Naive thymus-derived CD4-positive, alpha-beta T cell (primary cell): ENCODE measurements at regions not wholly inside any gene's neighbourhood (a gene's known extent, or its start where the extent isn't known, plus 50 kb on each side); places are given as distances from the start of the nearest gene placed in this dataset.
"Not testable (repeated sequence)": the region's sequence is repeated elsewhere in the genome, so short reads cannot be mapped to it uniquely, and the experiment has no call there.

Experiments used
- ATAC-seq: fragments of 150-1000 bp; cut with Tn5 transposase; 2 replicates; pipeline ENCODE4 v1.10.0; 2021; ENCODE audit warnings: mild to moderate bottlenecking, moderate library complexity
- CTCF ChIA-PET: fragments of 350-600 bp; sonication (Branson Sonifier 250); formaldehyde crosslinking; loops from one replicate; lab custom pipeline; 2021; ENCODE audit warnings: antibody characterized with exemption; lab: Charles Lee
- POLR2A ChIA-PET: fragments of 350-600 bp; sonication (Branson Sonifier 250); formaldehyde crosslinking; loops from one replicate; lab custom pipeline; 2021; ENCODE audit warnings: antibody characterized with exemption, inconsistent platforms; lab: Charles Lee
- DNase-seq, 9 donors: peaks; one replicate each; pipeline versions ENCODE4 v3.0.0 to v3.0.0-alpha.2; 2020 to 2022; ENCODE audit warnings: mixed read lengths in 1 of 9
- H3K27ac ChIP-seq: one replicate; pipeline ENCODE4 v1.7.0; 2013; ENCODE audit warnings: mild to moderate bottlenecking, low read depth, low read length, moderate library complexity
- H3K27me3 ChIP-seq, 2 donors: one replicate each; pipeline ENCODE4 v1.7.0; 2013; ENCODE audit warnings: low read length in 2 of 2, mild to moderate bottlenecking in 2 of 2, moderate library complexity in 2 of 2; ENCODE audit not compliant: control insufficient read depth in 2 of 2, insufficient read depth in 2 of 2
- H3K36me3 ChIP-seq, 3 experiments: 1 replicate in 2 of 3; 2 replicates in 1 of 3; pipeline ENCODE4 v1.7.0; 2013; ENCODE audit warnings: low read length in 3 of 3, mild to moderate bottlenecking in 3 of 3, moderate library complexity in 1 of 3; ENCODE audit not compliant: insufficient read depth in 3 of 3, control insufficient read depth in 2 of 3
- H3K4me1 ChIP-seq, 2 donors: one replicate each; pipeline ENCODE4 v1.7.0; 2013; ENCODE audit warnings: low read length in 2 of 2, mild to moderate bottlenecking in 2 of 2, moderate library complexity in 1 of 2; ENCODE audit not compliant: control insufficient read depth in 2 of 2, insufficient read depth in 2 of 2
- H3K4me3 ChIP-seq: 2 replicates; pipeline ENCODE4 v1.7.0; 2013; ENCODE audit warnings: mild to moderate bottlenecking, low read length
- H3K9me3 ChIP-seq, 3 experiments: 1 replicate in 2 of 3; 2 replicates in 1 of 3; pipeline ENCODE4 v1.7.0; 2013; ENCODE audit warnings: low read length in 3 of 3; ENCODE audit not compliant: control insufficient read depth in 2 of 3
- H3K27ac Mint-ChIP-seq, 9 donors: one replicate each; pipeline ENCODE4 v1.8.0; 2020 to 2022; ENCODE audit warnings: mixed read lengths in 9 of 9, mild to moderate bottlenecking in 8 of 9, moderate library complexity in 5 of 9, inconsistent platforms in 2 of 9
- H3K27me3 Mint-ChIP-seq, 5 donors: one replicate each; pipeline ENCODE4 v1.8.0; 2021 to 2022; ENCODE audit warnings: mixed read lengths in 5 of 5, mild to moderate bottlenecking in 1 of 5
- H3K36me3 Mint-ChIP-seq, 5 donors: one replicate each; pipeline ENCODE4 v1.8.0; 2020 to 2022; ENCODE audit warnings: mixed read lengths in 5 of 5, mild to moderate bottlenecking in 3 of 5, inconsistent platforms in 1 of 5
- H3K4me1 Mint-ChIP-seq, 7 donors: one replicate each; pipeline ENCODE4 v1.8.0; 2020 to 2022; ENCODE audit warnings: mixed read lengths in 7 of 7, mild to moderate bottlenecking in 3 of 7, inconsistent platforms in 1 of 7
- H3K4me3 Mint-ChIP-seq, 10 donors: one replicate each; pipeline ENCODE4 v1.8.0; 2020 to 2022; ENCODE audit warnings: mild to moderate bottlenecking in 10 of 10, mixed read lengths in 10 of 10, moderate library complexity in 6 of 10, inconsistent platforms in 2 of 10
- H3K9me3 Mint-ChIP-seq, 11 donors: one replicate each; pipeline ENCODE4 v1.8.0; 2020 to 2022; ENCODE audit warnings: mixed read lengths in 11 of 11, mild to moderate bottlenecking in 4 of 11, inconsistent platforms in 1 of 11, moderate library complexity in 1 of 11
- intact Hi-C, 2 donors: fragments of 100-400 bp; cut with micrococcal nuclease; formaldehyde crosslinking; loops; one replicate each; pipeline ENCODE4 v1.15.1; 2023

DNA sequence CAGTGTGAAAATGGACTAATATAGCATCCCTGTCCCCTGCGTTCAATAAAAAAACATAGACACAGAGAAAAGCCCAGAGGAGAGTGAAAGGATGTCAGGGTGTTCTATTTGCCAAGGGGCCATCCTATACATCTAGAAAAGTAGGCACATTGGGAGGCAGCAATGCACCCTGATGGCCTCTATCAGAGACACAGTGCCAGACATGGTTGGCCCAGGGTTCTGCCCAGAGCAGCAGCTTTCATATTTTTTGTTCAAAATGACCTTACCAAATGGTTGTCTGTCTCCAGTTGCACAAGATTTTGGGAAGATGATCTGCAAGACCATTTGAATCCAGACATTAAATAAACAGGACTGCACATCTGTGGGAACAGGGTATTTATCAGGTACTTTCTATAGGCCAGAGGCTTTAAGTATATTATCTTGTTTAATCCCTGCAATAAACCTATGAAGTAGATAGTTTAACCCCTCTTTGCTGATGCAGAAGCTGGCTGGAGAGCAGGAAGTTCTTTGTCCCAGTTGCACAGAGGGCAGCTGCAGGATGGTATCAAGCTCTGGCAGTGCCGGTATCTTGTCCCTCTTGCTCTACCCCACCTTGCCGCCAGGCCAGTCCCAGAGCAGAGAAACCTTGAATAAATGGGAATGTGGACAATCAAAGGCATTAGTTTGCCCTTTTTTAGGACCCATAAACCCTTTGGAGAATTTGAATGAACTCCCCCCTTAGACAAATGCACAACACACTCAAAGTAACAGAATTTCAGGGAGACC, 171.8 kb upstream of the PWP1 start:
- no peaks in the 10 kb centered on the region for H3K27me3 ChIP-seq
- ChIA-PET CTCF (no interaction called here), POLR2A (no interaction called here)
- H3K36me3 ChIP-seq: no peaks in the 10 kb centered on the region
- no peak overlapping the region for H3K27ac ChIP-seq
- no peaks in the 10 kb centered on the region for H3K9me3 ChIP-seq
- Mint-ChIP-seq H3K27me3 (no peaks in the 10 kb centered on the region), H3K4me1 (peaks cover 0 to 18% (median 10%) of the 10 kb centered on the region in 7 donors), H3K4me3 (no peak overlapping the region), H3K36me3 (peaks cover 3 to 17% (median 10%) of the 10 kb centered on the region in 5 donors), H3K9me3 (peaks cover 0 to 4% (median 0%) of the 10 kb centered on the region in 11 donors), H3K27ac (peak overlapping the region in 1 of 9 donors; percentile 21)
- no peak for ATAC-seq
- no peak overlapping the region for H3K4me3 ChIP-seq
- intact Hi-C loops: no loop called here
- no peak for DNase-seq
- H3K4me1 ChIP-seq: no peaks in the 10 kb centered on the region

- POLR2A ChIA-PET: no interaction called here
- H3K4me3 ChIP-seq: no peak overlapping the region
- Mint-ChIP-seq H3K4me1 (peaks cover 0 to 18% (median 11%) of the 10 kb centered on the region in 7 donors), H3K27me3 (no peaks in the 10 kb centered on the region), H3K4me3 (no peak overlapping the region), H3K27ac (peak overlapping the region in 3 of 9 donors; percentile 41 to 50 (median 47)), H3K9me3 (peaks cover 0 to 6% (median 2%) of the 10 kb centered on the region in 11 donors), H3K36me3 (peaks cover 3 to 25% (median 19%) of the 10 kb centered on the region in 5 donors)
- intact Hi-C loops: no loop called here
- CTCF ChIA-PET: no interaction called here
- H3K27me3 ChIP-seq: no peaks in the 10 kb centered on the region
- no peak overlapping the region for H3K27ac ChIP-seq
- H3K36me3 ChIP-seq: no peaks in the 10 kb centered on the region
- H3K9me3 ChIP-seq: no peaks in the 10 kb centered on the region
- DNase-seq (no peak), ATAC-seq (no peak)
- H3K4me1 ChIP-seq: no peaks in the 10 kb centered on the region
Measured at GRCh38 chr12:107514887-107515445, 170.6 kb upstream of the PWP1 start.

GRCh38 chr12:107515446-107515958, 170.1 kb upstream of the PWP1 start:
- H3K27me3 Mint-ChIP-seq: no peaks in the 10 kb centered on the region
- peaks cover 0 to 18% (median 11%) of the 10 kb centered on the region in 7 donors for H3K4me1 Mint-ChIP-seq
- intact Hi-C loops: no loop called here
- POLR2A ChIA-PET: no interaction called here
- no peaks in the 10 kb centered on the region for H3K27me3 ChIP-seq
- H3K9me3 Mint-ChIP-seq: peaks cover 0 to 6% (median 2%) of the 10 kb centered on the region in 11 donors
- DNase-seq (peak in 1 of 9 donors; percentile 23), ATAC-seq (peak; percentile 74)
- CTCF ChIA-PET: no interaction called here
- H3K36me3 ChIP-seq: peaks cover 0 to 2% (median 0%) of the 10 kb centered on the region in 3 experiments
- no peak overlapping the region for H3K4me3 ChIP-seq
- H3K4me3 Mint-ChIP-seq: peak overlapping the region in 1 of 10 donors; percentile 33
- no peak overlapping the region for H3K27ac ChIP-seq
- no peaks in the 10 kb centered on the region for H3K4me1 ChIP-seq
- H3K36me3 Mint-ChIP-seq: peaks cover 3 to 30% (median 23%) of the 10 kb centered on the region in 5 donors
- H3K27ac Mint-ChIP-seq: peak overlapping the region in 2 of 9 donors; percentile 41 to 50
- H3K9me3 ChIP-seq: no peaks in the 10 kb centered on the region

- H3K27me3 Mint-ChIP-seq, H3K4me3 ChIP-seq, H3K27ac ChIP-seq, H3K27me3 ChIP-seq, ATAC-seq, H3K27ac Mint-ChIP-seq, H3K4me1 ChIP-seq, POLR2A ChIA-PET, CTCF ChIA-PET, H3K9me3 ChIP-seq, H3K4me3 Mint-ChIP-seq, intact Hi-C loops, DNase-seq: not testable (repeated sequence)
- Mint-ChIP-seq H3K36me3 (peaks cover 17 to 51% (median 40%) of the 10 kb centered on the region in 5 donors), H3K4me1 (peaks cover 0 to 18% (median 11%) of the 10 kb centered on the region in 7 donors), H3K9me3 (peaks cover 5 to 21% (median 11%) of the 10 kb centered on the region in 11 donors)
- H3K36me3 ChIP-seq: peaks cover 0 to 18% (median 0%) of the 10 kb centered on the region in 3 experiments
Measured at GRCh38 chr12:107517816-107518215, 167.8 kb upstream of the PWP1 start.

- CTCF ChIA-PET: no interaction called here
- H3K4me1 Mint-ChIP-seq: peaks cover 0 to 11% (median 10%) of the 10 kb centered on the region in 7 donors
- H3K4me3 Mint-ChIP-seq: no peak overlapping the region
Measured at GRCh38 chr12:107518868-107519267, 166.7 kb upstream of the PWP1 start.

DNA sequence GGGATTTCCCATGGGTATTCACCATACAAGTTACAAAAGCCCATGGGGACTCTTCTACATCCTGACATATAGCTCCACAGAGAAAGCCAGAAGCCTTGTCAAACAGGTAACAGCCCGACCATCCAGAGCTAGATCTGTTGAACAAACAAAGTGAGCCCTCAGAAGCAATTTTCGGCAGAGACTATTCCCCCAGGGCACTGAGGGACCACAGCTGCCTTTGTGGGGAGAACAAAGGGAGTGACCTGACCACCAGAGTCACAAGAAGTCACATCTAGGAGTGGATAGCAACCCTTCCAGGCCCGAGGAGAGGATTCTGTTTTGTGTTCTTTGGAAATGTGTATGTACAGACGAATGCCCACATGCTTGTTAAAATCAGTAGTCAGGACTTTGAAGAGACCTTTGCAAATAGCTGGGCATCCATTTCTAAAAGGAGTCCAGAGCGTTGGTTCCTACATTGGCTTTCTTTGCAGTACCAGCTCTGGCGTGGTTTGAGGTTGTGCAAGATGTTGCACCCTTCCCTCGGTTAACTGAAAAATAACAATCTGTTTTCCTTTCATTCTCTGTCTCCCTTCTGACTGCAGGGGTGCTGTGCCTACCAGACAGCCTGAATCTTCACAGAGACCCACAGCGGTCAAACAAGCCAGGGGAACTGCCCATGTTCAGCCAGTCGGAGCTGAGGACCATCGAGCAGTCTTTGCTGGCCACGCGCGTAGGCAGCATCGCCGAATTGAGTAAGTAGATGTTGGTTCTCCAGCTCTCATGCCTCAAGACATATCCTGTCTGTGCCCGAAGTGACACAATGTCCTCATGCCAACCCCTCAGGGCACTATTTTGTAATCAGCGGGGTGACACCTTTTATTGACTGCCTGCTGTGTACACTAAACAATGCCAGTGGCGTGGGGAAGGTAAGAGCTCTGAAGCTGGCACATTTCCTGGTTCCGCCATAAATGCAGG, 165.4 kb upstream of the PWP1 start:
- no peaks in the 10 kb centered on the region for H3K27me3 Mint-ChIP-seq
- Histone ChIP-seq H3K9me3 (peaks cover 0 to 6% (median 0%) of the 10 kb centered on the region in 3 experiments), H3K4me1 (no peaks in the 10 kb centered on the region), H3K27me3 (no peaks in the 10 kb centered on the region), H3K4me3 (no peak overlapping the region), H3K27ac (no peak overlapping the region), H3K36me3 (peaks cover 0 to 18% (median 0%) of the 10 kb centered on the region in 3 experiments)
- H3K4me3 Mint-ChIP-seq: no peak overlapping the region
- H3K27ac Mint-ChIP-seq: peak overlapping the region in 2 of 9 donors; percentile 56 to 63
- POLR2A ChIA-PET: no interaction called here
- ATAC-seq (no peak), DNase-seq (no peak)
- peaks cover 5 to 21% (median 11%) of the 10 kb centered on the region in 11 donors for H3K9me3 Mint-ChIP-seq
- H3K36me3 Mint-ChIP-seq: peaks cover 17 to 58% (median 48%) of the 10 kb centered on the region in 5 donors
- CTCF ChIA-PET: no interaction called here
- intact Hi-C loops: no loop called here
- H3K4me1 Mint-ChIP-seq: peaks cover 0 to 10% (median 6%) of the 10 kb centered on the region in 7 donors

More at GRCh38 chr12:107518868-107519267, 166.7 kb upstream of the PWP1 start:
- Mint-ChIP-seq H3K27me3 (no peaks in the 10 kb centered on the region), H3K36me3 (peaks cover 17 to 55% (median 42%) of the 10 kb centered on the region in 5 donors), H3K27ac (no peak overlapping the region), H3K9me3 (peaks cover 5 to 21% (median 11%) of the 10 kb centered on the region in 11 donors)
- no peak for ATAC-seq
- intact Hi-C loops: no loop called here
- POLR2A ChIA-PET: no interaction called here
- Histone ChIP-seq H3K27me3 (no peaks in the 10 kb centered on the region), H3K4me3 (no peak overlapping the region), H3K4me1 (no peaks in the 10 kb centered on the region), H3K36me3 (peaks cover 0 to 18% (median 0%) of the 10 kb centered on the region in 3 experiments), H3K27ac (no peak overlapping the region), H3K9me3 (peaks cover 0 to 6% (median 0%) of the 10 kb centered on the region in 3 experiments)
- no peak for DNase-seq
